HG03039 (cell line): ENCODE measurements at regions not wholly inside any gene's neighbourhood (a gene's known extent, or its start where the extent isn't known, plus 50 kb on each side); places are given as distances from the start of the nearest gene placed in this dataset.
"Not testable (repeated sequence)": the region's sequence is repeated elsewhere in the genome, so short reads cannot be mapped to it uniquely, and the experiment has no call there.

Experiments used
- ATAC-seq: cut with Tn5 transposase; IDR thresholded peaks from one replicate; pipeline ENCODE4 v1.9.1; 2021; ENCODE audit warnings: mild to moderate bottlenecking, moderate library complexity; ENCODE audit not compliant: unreplicated experiment

GRCh38 chr9:26125693-26126092 is 447.4 kb upstream of the TUSC1 start:
- ATAC-seq, result no peak

- not testable (repeated sequence) for ATAC-seq
Measured at GRCh38 chr9:26116085-26116484, 437.8 kb upstream of the TUSC1 start.

GRCh38 chr9:26112724-26113123 is 434.5 kb upstream of the TUSC1 start:
- no peak for ATAC-seq

DNA sequence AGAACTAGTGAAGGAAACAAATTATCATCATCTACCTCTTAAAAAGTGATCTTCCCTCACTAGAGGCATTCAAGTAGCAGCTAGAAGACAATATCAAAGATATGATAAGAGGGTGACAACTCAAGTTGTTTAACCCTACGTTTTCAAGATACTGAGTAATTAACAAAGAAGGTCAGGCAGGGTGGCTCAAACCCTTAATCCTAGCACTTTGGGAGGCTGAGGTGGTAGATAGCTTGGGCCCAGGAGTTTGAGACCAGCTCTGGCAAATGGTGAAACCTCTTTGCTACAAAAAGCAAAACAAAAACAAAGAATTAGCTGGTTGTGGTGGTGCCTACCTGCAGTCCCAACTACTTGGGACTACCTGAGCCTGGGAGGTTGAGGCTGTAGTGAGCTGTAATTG is 408.2 kb upstream of the TUSC1 start:
- no peak for ATAC-seq

- ATAC-seq, result no peak
Measured at GRCh38 chr9:26081847-26082246, 403.6 kb upstream of the TUSC1 start.

DNA sequence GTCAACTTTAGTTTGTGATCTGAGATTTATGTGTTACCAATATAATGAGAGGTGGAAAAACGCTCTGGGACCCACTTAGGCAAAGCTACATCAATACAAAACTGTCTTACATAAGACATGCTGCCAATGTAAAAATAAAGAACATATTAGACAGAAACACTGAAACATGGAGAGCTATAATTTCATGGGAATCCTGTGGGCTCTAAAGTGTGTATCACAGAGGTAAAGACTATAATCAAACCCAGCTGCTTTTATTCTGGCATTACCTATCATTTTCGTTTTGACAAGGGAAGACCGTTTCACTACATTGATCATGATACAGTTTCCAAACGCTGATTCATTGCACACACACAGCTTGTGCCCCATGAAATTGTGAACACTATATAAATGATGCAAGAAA is 400.5 kb upstream of the TUSC1 start:
- no peak for ATAC-seq

GRCh38 chr9:26077860-26078259 is 399.6 kb upstream of the TUSC1 start:
- ATAC-seq, result no peak

DNA sequence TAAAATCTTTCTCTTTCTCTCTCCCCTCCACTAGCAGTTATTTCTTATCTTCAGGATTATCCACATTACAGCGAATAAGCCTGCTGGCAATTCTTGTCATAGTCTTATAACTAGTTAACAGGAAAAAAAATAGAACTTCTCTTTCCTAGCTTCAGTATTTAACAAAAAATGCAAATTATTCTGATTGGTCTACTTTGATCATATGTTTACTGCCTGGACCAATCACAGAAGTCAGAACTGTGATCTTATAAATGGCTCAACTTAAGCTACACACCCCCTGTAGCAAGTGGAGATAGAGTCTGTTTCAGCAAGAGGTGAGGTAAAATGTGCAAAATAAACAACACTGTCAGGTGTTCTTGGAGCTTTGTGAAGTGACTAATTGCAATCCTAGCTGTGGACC is 389.4 kb upstream of the TUSC1 start:
- ATAC-seq, result no peak

- no peak for ATAC-seq
Measured at GRCh38 chr9:26066237-26066636, 388.0 kb upstream of the TUSC1 start.

DNA sequence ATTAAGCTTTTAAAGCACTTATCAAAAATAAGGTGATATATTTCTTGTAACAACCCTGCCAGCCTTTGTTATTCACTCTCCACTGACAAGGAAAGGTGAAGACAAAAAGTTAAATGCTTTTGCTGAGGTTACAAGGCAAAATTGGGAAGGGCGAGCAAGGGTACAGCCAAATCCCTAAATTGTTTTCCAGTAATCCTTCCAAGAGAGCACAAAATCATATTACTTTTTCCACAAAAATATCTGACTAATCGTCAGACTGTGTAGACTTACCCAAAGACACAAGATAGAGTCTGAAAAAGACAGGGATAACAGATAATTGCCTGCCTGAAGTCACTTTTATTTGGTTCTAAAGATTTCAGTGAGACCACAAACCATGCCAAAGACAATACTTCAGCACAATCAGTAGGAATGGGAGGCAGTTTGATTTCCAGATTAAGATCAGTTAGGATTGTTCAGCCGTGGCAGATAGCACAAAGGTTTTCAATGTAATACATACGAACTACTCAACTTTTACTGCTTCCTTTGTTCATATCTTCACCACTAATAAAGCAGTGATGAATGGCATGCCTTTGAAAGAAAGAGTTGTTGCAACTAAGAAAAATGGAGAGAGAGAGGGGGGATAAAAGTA is 383.8 kb upstream of the TUSC1 start:
- no peak for ATAC-seq

GRCh38 chr9:26058111-26058895 is 380.1 kb upstream of the TUSC1 start:
- no peak for ATAC-seq

DNA sequence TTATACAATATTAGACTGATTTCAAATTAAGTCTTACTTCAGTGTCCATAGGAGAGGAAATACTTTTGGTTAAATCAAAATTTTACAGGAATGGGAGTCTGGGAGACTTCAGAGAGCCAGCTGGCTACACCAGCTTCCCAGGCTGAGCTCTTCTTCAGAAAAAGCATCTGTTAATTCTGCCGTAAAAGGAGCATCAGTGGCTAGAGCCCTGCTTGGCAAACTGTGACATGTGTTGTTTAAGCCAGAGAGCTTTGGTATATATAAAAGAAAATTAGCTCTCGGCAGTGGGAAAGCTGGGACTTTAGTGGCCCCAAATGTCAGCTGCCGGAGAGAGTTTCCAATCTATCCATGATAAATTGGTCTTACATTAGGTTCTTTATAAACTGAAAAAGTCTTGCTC is 378.8 kb upstream of the TUSC1 start:
- ATAC-seq, result no peak

GRCh38 chr9:26054600-26055520 is 376.6 kb upstream of the TUSC1 start:
- no peak for ATAC-seq

DNA sequence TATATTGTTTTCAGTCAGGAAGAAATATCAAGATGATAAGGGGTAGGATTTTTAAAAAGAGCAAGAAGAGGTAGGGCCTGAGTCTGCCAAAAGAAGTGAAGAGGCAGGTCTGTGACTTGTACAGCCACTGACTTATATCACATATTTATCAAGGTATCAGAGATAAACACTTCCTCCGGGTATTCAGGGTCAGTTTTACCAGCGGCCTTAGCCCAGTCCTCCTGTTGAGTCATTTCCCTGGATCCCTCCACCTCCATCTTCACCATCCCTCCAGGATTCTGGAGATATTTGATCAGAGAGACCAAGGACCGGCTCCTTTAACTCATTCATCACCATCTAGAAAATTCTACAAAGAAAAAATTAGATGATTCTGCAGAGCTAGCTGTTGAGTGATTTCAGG is 375.7 kb upstream of the TUSC1 start:
- no peak for ATAC-seq

- ATAC-seq, result no peak
Measured at GRCh38 chr9:26043431-26043830, 365.2 kb upstream of the TUSC1 start.

- no peak for ATAC-seq
Measured at GRCh38 chr9:26034786-26035185, 356.5 kb upstream of the TUSC1 start.

DNA sequence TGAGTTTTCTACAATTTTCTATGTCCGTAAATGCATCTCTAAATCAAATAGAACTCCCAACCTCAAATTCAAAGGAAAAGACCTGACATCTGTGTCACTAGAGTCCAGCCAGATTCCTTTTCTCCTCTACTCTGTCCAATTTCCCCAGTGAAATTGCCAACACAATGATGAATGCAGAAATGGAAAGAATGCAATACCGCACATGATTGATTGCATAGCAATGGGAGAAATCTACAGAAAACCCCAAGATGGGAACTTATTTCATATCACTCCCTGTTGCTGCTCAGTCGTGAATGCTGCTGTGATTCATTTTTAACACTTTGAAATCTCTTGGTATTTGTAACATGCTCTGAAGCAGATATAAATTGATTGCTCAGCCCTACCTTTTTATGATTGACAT is 355.1 kb upstream of the TUSC1 start:
- no peak for ATAC-seq

DNA sequence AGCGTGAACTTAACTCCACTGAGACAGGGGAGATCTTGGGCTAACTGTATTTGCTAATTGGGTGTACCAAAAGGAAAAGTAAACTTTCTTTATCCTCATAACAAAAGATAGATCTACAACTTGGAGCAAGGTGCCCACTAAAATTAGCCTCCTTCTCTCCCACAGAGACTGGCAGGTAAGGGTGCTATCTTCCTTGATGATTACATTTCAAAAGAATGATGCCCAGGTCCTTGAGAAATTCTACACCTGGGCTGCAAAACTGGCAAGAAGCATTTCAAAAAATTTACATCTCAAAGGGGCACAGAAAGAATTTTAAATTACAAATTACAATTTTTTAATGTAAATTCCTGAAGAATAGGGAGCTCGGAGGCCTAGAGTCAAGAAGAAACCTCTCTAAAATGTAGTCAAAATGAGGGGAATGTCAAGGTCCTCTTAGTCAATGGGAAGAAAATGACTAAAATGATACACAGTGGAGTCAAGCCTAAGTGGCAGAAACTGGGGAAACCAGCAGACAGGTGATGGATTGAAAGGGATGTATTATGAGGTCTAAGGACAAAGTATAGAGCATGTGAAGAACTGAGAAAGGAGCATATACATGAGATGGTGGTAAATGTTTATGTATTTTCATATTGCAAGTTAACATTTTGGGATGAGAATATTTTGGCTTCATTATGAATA is 348.3 kb upstream of the TUSC1 start:
- ATAC-seq, result no peak

- no peak for ATAC-seq
Measured at GRCh38 chr9:26013199-26013598, 335.0 kb upstream of the TUSC1 start.

DNA sequence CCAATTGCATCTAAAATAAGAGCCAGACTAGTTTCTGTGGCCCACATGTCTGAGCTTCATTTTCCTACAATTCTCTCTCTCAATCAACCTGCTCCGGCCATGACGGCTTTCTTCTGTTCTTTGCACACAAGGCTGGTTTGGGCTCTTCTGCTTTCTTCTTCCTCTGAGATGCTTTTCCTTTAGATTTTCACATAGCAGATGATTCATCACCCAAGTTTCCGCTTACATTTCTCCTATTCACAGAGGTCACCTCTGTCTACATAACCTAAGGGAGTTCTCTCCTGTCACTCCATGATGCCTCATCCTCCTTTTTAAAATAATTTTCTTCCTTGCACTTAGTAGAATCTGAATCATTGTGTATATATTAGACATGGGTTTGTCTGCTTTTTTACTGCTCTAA is 334.6 kb upstream of the TUSC1 start:
- ATAC-seq, result no peak

- no peak for ATAC-seq
Measured at GRCh38 chr9:25994605-25995004, 316.4 kb upstream of the TUSC1 start.
